ENCODE measurements at regions not wholly inside any gene's neighbourhood (a gene's known extent, or its start where the extent isn't known, plus 50 kb on each side); places are given as distances from the start of the nearest gene placed in this dataset.

DNA sequence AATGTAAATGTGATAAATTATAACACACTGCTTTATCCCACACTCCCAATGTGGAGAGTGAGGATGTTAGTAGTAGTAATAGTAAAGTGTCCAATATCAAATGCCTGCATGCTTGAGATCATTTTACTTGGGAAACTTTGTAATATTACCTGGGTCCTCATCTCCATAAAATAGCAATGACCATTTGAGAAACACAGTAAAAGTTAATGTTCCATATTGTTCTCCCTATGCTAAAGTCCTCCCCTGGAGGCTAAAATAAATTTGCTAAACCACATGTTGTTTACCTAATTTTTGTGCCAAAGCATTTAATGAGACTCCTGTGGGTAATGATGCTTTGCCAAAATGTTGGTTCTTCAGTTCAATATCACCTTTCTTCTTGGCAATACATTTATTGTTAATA, 291.2 kb downstream of the CDH10 start:
- no peaks in the 10 kb centered on the region; the same call in 1 of the 2 replicates for H3K9me2 ChIP-seq (ENCODE audit: insufficient read depth)
- BruUV-seq (replicated peaks): no TSS peak
- H4K20me1 ChIP-seq (ENCODE audit: insufficient read depth): peaks cover 4% of the 10 kb centered on the region; the same call in 1 of the 2 replicates
- no peaks in the 10 kb centered on the region for H3K9me3 ChIP-seq (ENCODE audit: insufficient read depth, low read depth)
- H3K27ac ChIP-seq: no peak overlapping the region
- H3K27me3 ChIP-seq (ENCODE audit: insufficient read depth, low read depth): no peaks in the 10 kb centered on the region
- H3K79me2 ChIP-seq (ENCODE audit: low read depth): no peaks in the 10 kb centered on the region
- no peak overlapping the region for H3K4me2 ChIP-seq
- no peaks in the 10 kb centered on the region for H3K36me3 ChIP-seq (ENCODE audit: low read depth)
- no peaks in the 10 kb centered on the region for H3F3A ChIP-seq (ENCODE audit: insufficient read depth, low read depth)
- no peak for DNase-seq
- no peak overlapping the region for H2AFZ ChIP-seq
- intact Hi-C loops (cut with micrococcal nuclease; ENCODE audit: unreplicated experiment): no loop called here
- ChIA-PET CTCF (no interaction called here), POLR2A (ENCODE audit: unreplicated experiment) (no interaction called here)
- TF ChIP-seq, protein P1, sequence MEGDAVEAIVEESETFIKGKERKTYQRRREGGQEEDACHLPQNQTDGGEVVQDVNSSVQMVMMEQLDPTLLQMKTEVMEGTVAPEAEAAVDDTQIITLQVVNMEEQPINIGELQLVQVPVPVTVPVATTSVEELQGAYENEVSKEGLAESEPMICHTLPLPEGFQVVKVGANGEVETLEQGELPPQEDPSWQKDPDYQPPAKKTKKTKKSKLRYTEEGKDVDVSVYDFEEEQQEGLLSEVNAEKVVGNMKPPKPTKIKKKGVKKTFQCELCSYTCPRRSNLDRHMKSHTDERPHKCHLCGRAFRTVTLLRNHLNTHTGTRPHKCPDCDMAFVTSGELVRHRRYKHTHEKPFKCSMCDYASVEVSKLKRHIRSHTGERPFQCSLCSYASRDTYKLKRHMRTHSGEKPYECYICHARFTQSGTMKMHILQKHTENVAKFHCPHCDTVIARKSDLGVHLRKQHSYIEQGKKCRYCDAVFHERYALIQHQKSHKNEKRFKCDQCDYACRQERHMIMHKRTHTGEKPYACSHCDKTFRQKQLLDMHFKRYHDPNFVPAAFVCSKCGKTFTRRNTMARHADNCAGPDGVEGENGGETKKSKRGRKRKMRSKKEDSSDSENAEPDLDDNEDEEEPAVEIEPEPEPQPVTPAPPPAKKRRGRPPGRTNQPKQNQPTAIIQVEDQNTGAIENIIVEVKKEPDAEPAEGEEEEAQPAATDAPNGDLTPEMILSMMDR (conservative IDR thresholded peaks at IDR 0.05): no peak
- TF ChIP-seq EZH2 (IDR thresholded peaks at IDR 0.05; ENCODE audit: low read depth): no peak
- H3K4me3 ChIP-seq: no peak overlapping the region
- no peaks in the 10 kb centered on the region for H3K4me1 ChIP-seq (replicated peaks; ENCODE audit: insufficient read depth)

DNA sequence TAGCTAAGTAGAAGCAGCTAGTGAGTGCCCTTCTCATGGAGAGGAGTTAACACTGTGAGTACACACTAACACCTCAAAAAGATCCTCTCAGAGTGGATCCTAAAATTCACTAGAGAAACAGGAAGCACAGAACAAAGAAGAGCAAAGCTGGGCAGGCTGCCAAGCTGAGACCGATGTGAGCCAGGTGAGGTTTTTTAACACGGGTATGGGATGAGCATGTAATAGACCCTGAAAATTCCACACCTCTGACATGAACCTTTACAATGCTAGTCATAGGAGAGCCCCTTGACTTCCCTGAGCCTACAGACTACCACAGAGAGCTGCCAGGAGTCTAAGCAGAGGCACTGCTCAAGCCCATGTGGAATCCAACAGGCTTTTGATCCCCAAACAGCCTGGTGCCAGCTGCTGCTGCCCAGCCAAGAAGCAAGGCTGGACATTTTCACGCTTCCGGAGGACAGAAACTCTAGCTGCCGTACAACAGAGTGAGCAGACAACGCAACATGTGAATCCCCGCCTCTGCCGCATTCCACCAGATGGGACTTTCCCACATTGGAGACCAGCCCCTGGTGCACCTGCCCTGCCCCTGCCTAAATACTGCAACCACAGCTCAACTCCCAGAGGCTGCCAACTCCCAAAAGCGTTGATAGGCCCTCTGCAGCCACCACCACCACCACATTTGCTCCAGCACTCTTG, 280.8 kb downstream of the CDH10 start:
- Histone ChIP-seq H3K9me2 (ENCODE audit: insufficient read depth) (no peaks in the 10 kb centered on the region), H3K4me2 (no peak overlapping the region), H3K36me3 (ENCODE audit: low read depth) (no peaks in the 10 kb centered on the region), H3K79me2 (ENCODE audit: low read depth) (no peaks in the 10 kb centered on the region), H3K27ac (no peak overlapping the region), H3F3A (ENCODE audit: insufficient read depth, low read depth) (no peaks in the 10 kb centered on the region), H3K9me3 (ENCODE audit: insufficient read depth, low read depth) (peaks cover 4% of the 10 kb centered on the region; the same call in 1 of the 2 replicates), H3K27me3 (ENCODE audit: insufficient read depth, low read depth) (no peaks in the 10 kb centered on the region), H3K4me1 (replicated peaks; ENCODE audit: insufficient read depth) (no peaks in the 10 kb centered on the region), H3K4me3 (no peak overlapping the region), H2AFZ (no peak overlapping the region), H4K20me1 (ENCODE audit: insufficient read depth) (no peaks in the 10 kb centered on the region; the same call in 1 of the 2 replicates)
- BruUV-seq (replicated peaks): no TSS peak
- ChIA-PET CTCF (no interaction called here), POLR2A (ENCODE audit: unreplicated experiment) (no interaction called here)
- DNase-seq: peak in 1 of 2 experiments; percentile 14
- intact Hi-C loops (cut with micrococcal nuclease; ENCODE audit: unreplicated experiment): no loop called here
- TF ChIP-seq, protein P1 (conservative IDR thresholded peaks at IDR 0.05): no peak
- no peak for TF ChIP-seq EZH2 (IDR thresholded peaks at IDR 0.05; ENCODE audit: low read depth)

DNA sequence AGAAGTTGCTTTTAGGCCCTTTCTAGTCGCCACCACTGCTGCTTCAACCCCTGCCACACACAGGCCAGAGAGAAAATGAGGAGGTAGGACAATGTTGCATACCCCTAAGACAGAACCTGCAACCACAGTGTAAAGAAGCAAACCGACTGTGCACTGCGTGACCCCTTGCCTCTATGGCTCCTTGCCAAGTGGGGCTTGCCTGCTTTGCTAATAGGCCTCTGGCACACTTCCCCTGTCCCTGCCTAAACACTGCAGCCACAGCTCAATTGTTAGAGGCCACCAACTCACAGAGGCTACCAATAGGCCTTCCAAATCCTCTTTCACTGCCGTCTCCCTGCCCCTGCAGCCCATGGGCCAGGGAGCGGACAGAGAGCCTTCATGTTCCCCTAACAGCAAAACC, 280.1 kb downstream of the CDH10 start:
- no TSS peak for BruUV-seq (replicated peaks)
- intact Hi-C loops (cut with micrococcal nuclease; ENCODE audit: unreplicated experiment): no loop called here
- CTCF ChIA-PET: no interaction called here

More for the DNA sequence above, 280.1 kb downstream of the CDH10 start:
- POLR2A ChIA-PET (ENCODE audit: unreplicated experiment): no interaction called here
- no peaks in the 10 kb centered on the region for H3F3A ChIP-seq (ENCODE audit: insufficient read depth, low read depth)
- no peaks in the 10 kb centered on the region for H3K79me2 ChIP-seq (ENCODE audit: low read depth)
- no peak overlapping the region for H3K27ac ChIP-seq
- H3K4me2 ChIP-seq: no peak overlapping the region
- no peak overlapping the region for H2AFZ ChIP-seq
- no peaks in the 10 kb centered on the region for H3K27me3 ChIP-seq (ENCODE audit: insufficient read depth, low read depth)
- TF ChIP-seq EZH2 (IDR thresholded peaks at IDR 0.05; ENCODE audit: low read depth): no peak
- TF ChIP-seq, protein P1 (conservative IDR thresholded peaks at IDR 0.05): no peak
- no peaks in the 10 kb centered on the region for H3K36me3 ChIP-seq (ENCODE audit: low read depth)
- no peak for DNase-seq
- peaks cover 4% of the 10 kb centered on the region; the same call in 1 of the 2 replicates for H3K9me3 ChIP-seq (ENCODE audit: insufficient read depth, low read depth)
- H3K9me2 ChIP-seq (ENCODE audit: insufficient read depth): no peaks in the 10 kb centered on the region
- no peaks in the 10 kb centered on the region for H3K4me1 ChIP-seq (replicated peaks; ENCODE audit: insufficient read depth)
- H4K20me1 ChIP-seq (ENCODE audit: insufficient read depth): no peaks in the 10 kb centered on the region; the same call in 1 of the 2 replicates
- H3K4me3 ChIP-seq: no peak overlapping the region

Measured in PC-9 (cell line).